ENCODE measurements at regions not wholly inside any gene's neighbourhood (a gene's known extent, or its start where the extent isn't known, plus 50 kb on each side); places are given as distances from the start of the nearest gene placed in this dataset.

DNA sequence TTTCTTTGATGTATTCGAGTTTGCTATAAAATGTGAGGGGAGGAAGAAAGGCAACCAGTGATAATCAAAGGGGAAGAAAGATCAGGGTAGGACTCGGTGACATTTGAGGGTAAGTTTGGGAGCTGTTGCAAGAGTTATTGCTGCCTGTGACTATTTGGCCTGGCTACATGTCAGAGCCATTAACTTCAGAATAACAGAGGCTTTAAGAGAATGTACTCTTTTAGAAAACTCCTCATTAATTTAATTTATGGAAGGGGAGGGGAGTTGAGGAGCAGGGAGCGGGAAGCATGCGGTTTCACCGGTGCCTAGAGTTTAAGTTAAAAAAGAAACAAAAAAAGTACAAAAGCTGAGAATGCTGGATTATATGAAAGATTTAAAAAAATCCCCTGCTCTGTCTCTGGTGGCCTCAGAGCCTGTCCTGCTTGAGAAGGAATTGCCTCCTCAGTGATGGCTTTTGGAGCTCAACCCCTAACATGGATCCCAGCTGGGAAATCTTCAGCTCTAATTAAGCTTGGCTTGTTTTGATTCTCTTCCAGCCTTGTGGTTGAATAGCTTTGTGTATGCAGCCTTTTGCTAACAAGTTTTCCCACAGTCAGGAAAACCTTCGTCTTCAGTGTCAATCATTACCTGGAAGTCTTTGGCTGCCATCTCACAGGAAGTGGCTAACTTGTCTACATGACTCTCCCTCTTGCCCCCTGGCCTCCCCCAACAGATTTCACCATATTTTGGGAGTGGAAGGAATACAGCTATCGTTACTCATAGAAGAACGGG, 238.2 kb downstream of the SOX4 start:
- Histone ChIP-seq H3K18ac (ENCODE audit: low read length) (no peak overlapping the region), H2BK120ac (ENCODE audit: insufficient read depth, low read length, poor library complexity) (no peak overlapping the region), H4K8ac (ENCODE audit: low read depth, low read length) (no peak overlapping the region), H3K14ac (ENCODE audit: low read length) (no peak overlapping the region), H3K9ac (ENCODE audit: low read length) (no peak overlapping the region), H2BK12ac (ENCODE audit: low read length) (peak overlapping the region; percentile 5), H3K23ac (ENCODE audit: low read length) (no peak overlapping the region), H3K79me2 (ENCODE audit: control insufficient read depth, insufficient read depth, low read length, poor library complexity) (no peaks in the 10 kb centered on the region), H3K27me3 (ENCODE audit: insufficient read depth, low read length) (no peaks in the 10 kb centered on the region), H3K36me3 (ENCODE audit: control insufficient read depth in 1 of 2, insufficient read depth in 2 of 2, low read length in 2 of 2) (no peaks in the 10 kb centered on the region), H2BK5ac (ENCODE audit: low read depth, low read length, poor library complexity) (no peak overlapping the region), H3K4ac (ENCODE audit: low read depth, low read length) (no peak overlapping the region), H3K4me2 (ENCODE audit: low read length) (no peak overlapping the region), H3K79me1 (ENCODE audit: low read length) (no peaks in the 10 kb centered on the region), H2AFZ (ENCODE audit: insufficient read depth, low read length, poor library complexity) (no peak overlapping the region), H2AK5ac (ENCODE audit: low read length) (no peak overlapping the region), H4K91ac (ENCODE audit: low read depth, low read length) (no peak overlapping the region), H3K4me1 (ENCODE audit: control insufficient read depth in 1 of 2, insufficient read depth in 2 of 2, low read length in 2 of 2) (peaks cover under 1 to 4% of the 10 kb centered on the region in 2 experiments), H3K4me3 (ENCODE audit: low read depth, low read length) (no peak overlapping the region), H4K12ac (ENCODE audit: low read depth, low read length) (no peak overlapping the region), H3K27ac (ENCODE audit: low read depth, low read length) (no peak overlapping the region), H3K9me3 (ENCODE audit: insufficient read depth, low read depth, low read length) (no peaks in the 10 kb centered on the region)
- WGBS (ENCODE audit: extremely low coverage, insufficient coverage, insufficient read length) = no CpG with 5 or more reads among the region's 8 CpGs
- no peak for DNase-seq

DNA sequence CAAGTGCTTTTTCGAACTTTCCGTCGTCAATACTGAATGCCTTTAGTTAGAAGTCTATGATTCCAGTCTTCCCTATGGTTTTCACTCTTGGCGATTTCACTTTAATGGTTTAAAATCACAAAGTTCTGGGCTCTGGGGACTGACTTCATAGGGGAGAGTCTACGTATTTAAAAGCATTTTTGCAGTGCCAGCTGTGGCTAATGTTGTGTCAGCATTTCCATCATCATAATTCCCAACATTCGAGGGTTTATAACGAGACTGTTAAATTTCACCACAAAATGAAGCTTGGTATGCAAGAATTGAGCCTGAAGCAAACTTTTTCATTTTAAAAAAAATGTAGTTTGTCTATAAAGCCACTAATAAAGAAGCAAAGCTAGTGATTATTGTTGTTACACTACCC, 242.7 kb downstream of the SOX4 start:
- Histone ChIP-seq H3K36me3 (ENCODE audit: control insufficient read depth in 1 of 2, insufficient read depth in 2 of 2, low read length in 2 of 2) (no peaks in the 10 kb centered on the region), H3K79me1 (ENCODE audit: low read length) (no peaks in the 10 kb centered on the region), H3K9me3 (ENCODE audit: insufficient read depth, low read depth, low read length) (no peaks in the 10 kb centered on the region), H2AFZ (ENCODE audit: insufficient read depth, low read length, poor library complexity) (no peak overlapping the region), H3K4me1 (ENCODE audit: control insufficient read depth in 1 of 2, insufficient read depth in 2 of 2, low read length in 2 of 2) (peaks cover 2 to 9% of the 10 kb centered on the region in 2 experiments), H3K4me2 (ENCODE audit: low read length) (no peak overlapping the region), H4K91ac (ENCODE audit: low read depth, low read length) (no peak overlapping the region), H2BK5ac (ENCODE audit: low read depth, low read length, poor library complexity) (no peak overlapping the region), H2AK5ac (ENCODE audit: low read length) (no peak overlapping the region), H3K4me3 (ENCODE audit: low read depth, low read length) (no peak overlapping the region), H3K23ac (ENCODE audit: low read length) (no peak overlapping the region), H3K18ac (ENCODE audit: low read length) (no peak overlapping the region), H2BK12ac (ENCODE audit: low read length) (no peak overlapping the region), H3K27me3 (ENCODE audit: insufficient read depth, low read length) (no peaks in the 10 kb centered on the region), H2BK120ac (ENCODE audit: insufficient read depth, low read length, poor library complexity) (no peak overlapping the region), H3K9ac (ENCODE audit: low read length) (no peak overlapping the region), H4K8ac (ENCODE audit: low read depth, low read length) (no peak overlapping the region), H3K14ac (ENCODE audit: low read length) (no peak overlapping the region), H3K4ac (ENCODE audit: low read depth, low read length) (no peak overlapping the region), H3K79me2 (ENCODE audit: control insufficient read depth, insufficient read depth, low read length, poor library complexity) (no peaks in the 10 kb centered on the region), H4K12ac (ENCODE audit: low read depth, low read length) (no peak overlapping the region), H3K27ac (ENCODE audit: low read depth, low read length) (no peak overlapping the region)
- WGBS (ENCODE audit: extremely low coverage, insufficient coverage, insufficient read length) = no CpG with 5 or more reads among the region's 7 CpGs
- peak in 1 of 2 donors; percentile 12 for DNase-seq

DNA sequence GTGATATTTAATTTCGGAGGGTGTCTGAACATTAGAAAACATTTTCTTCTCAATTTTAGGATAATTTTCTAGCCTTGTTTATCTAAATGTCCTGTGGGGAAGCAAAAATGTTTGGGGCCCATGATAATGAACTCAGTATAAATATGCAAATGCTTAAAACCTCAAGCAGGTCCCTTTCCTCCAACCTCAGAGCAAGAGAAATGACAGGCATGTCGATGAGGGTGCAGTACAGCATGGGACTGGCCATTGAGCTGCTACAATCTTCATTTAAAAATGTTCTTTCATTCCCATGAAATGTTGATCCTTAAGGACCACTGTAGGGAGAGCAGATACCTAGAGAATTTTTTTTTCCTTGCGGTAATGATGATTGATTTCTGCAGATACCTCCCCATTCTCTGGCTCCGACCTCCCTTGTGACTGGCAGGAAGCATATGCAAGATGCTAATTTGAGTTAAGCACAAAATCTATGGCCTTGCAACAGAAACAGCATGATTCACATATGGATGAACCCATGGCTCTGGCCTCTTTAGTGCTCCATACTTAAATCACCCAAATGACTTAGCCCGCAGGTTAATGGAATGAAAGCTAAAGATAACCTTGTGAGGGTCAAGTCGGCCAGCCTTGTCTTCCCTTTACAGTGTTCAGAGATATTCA, 243.3 kb downstream of the SOX4 start:
- Histone ChIP-seq H4K8ac (ENCODE audit: low read depth, low read length) (no peak overlapping the region), H3K14ac (ENCODE audit: low read length) (no peak overlapping the region), H3K27ac (ENCODE audit: low read depth, low read length) (no peak overlapping the region), H3K9ac (ENCODE audit: low read length) (no peak overlapping the region), H3K23ac (ENCODE audit: low read length) (no peak overlapping the region), H3K4me2 (ENCODE audit: low read length) (no peak overlapping the region), H3K79me1 (ENCODE audit: low read length) (no peaks in the 10 kb centered on the region), H2AK5ac (ENCODE audit: low read length) (no peak overlapping the region), H3K4me1 (ENCODE audit: control insufficient read depth in 1 of 2, insufficient read depth in 2 of 2, low read length in 2 of 2) (peaks cover 2 to 7% of the 10 kb centered on the region in 2 experiments), H3K27me3 (ENCODE audit: insufficient read depth, low read length) (no peaks in the 10 kb centered on the region), H3K4ac (ENCODE audit: low read depth, low read length) (no peak overlapping the region), H4K91ac (ENCODE audit: low read depth, low read length) (no peak overlapping the region), H3K79me2 (ENCODE audit: control insufficient read depth, insufficient read depth, low read length, poor library complexity) (no peaks in the 10 kb centered on the region), H3K4me3 (ENCODE audit: low read depth, low read length) (no peak overlapping the region), H3K9me3 (ENCODE audit: insufficient read depth, low read depth, low read length) (no peaks in the 10 kb centered on the region), H2AFZ (ENCODE audit: insufficient read depth, low read length, poor library complexity) (no peak overlapping the region), H4K12ac (ENCODE audit: low read depth, low read length) (no peak overlapping the region), H2BK12ac (ENCODE audit: low read length) (no peak overlapping the region), H3K18ac (ENCODE audit: low read length) (no peak overlapping the region), H2BK5ac (ENCODE audit: low read depth, low read length, poor library complexity) (no peak overlapping the region), H3K36me3 (ENCODE audit: control insufficient read depth in 1 of 2, insufficient read depth in 2 of 2, low read length in 2 of 2) (no peaks in the 10 kb centered on the region), H2BK120ac (ENCODE audit: insufficient read depth, low read length, poor library complexity) (no peak overlapping the region)
- DNase-seq = peak; percentile 40 to 74
- WGBS (ENCODE audit: extremely low coverage, insufficient coverage, insufficient read length) = no CpG with 5 or more reads among the region's 6 CpGs

DNA sequence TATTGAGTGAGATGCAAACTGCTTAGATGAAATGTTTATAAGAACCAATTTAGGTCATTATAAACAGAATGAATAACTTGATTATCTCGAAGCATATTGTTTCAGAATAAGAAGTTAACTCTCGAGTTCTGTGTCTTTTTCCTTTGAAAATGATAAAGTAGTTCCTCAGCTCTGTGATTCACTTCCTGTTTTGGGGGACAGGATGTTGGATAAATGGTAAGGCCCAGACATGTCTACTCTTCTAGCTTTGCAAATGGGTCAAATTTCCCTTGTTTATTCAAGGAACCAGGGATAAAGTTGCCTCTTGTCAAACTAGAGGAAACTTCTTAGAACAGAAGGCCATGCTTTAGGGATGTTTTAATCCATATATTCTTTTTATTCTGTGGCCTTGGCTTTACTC, 246.9 kb downstream of the SOX4 start:
- Histone ChIP-seq H3K79me2 (ENCODE audit: control insufficient read depth, insufficient read depth, low read length, poor library complexity) (no peaks in the 10 kb centered on the region), H3K4me1 (ENCODE audit: control insufficient read depth in 1 of 2, insufficient read depth in 2 of 2, low read length in 2 of 2) (peaks cover 5 to 7% of the 10 kb centered on the region in 2 experiments), H4K91ac (ENCODE audit: low read depth, low read length) (no peak overlapping the region), H3K4me2 (ENCODE audit: low read length) (no peak overlapping the region), H3K27ac (ENCODE audit: low read depth, low read length) (no peak overlapping the region), H3K9ac (ENCODE audit: low read length) (no peak overlapping the region), H3K18ac (ENCODE audit: low read length) (no peak overlapping the region), H3K23ac (ENCODE audit: low read length) (no peak overlapping the region), H3K79me1 (ENCODE audit: low read length) (no peaks in the 10 kb centered on the region), H4K12ac (ENCODE audit: low read depth, low read length) (no peak overlapping the region), H3K4me3 (ENCODE audit: low read depth, low read length) (no peak overlapping the region), H3K36me3 (ENCODE audit: control insufficient read depth in 1 of 2, insufficient read depth in 2 of 2, low read length in 2 of 2) (no peaks in the 10 kb centered on the region), H2BK120ac (ENCODE audit: insufficient read depth, low read length, poor library complexity) (no peak overlapping the region), H2AFZ (ENCODE audit: insufficient read depth, low read length, poor library complexity) (no peak overlapping the region), H2BK12ac (ENCODE audit: low read length) (no peak overlapping the region), H2BK5ac (ENCODE audit: low read depth, low read length, poor library complexity) (no peak overlapping the region), H4K8ac (ENCODE audit: low read depth, low read length) (no peak overlapping the region), H3K4ac (ENCODE audit: low read depth, low read length) (no peak overlapping the region), H3K27me3 (ENCODE audit: insufficient read depth, low read length) (no peaks in the 10 kb centered on the region), H3K14ac (ENCODE audit: low read length) (no peak overlapping the region), H2AK5ac (ENCODE audit: low read length) (no peak overlapping the region), H3K9me3 (ENCODE audit: insufficient read depth, low read depth, low read length) (no peaks in the 10 kb centered on the region)
- WGBS (ENCODE audit: extremely low coverage, insufficient coverage, insufficient read length) = no CpG with 5 or more reads among the region's 2 CpGs
- DNase-seq = no peak

All from trophoblast cell (in vitro differentiated cells and primary cell).